Keratinocyte (primary cell): ENCODE measurements at regions not wholly inside any gene's neighbourhood (a gene's known extent, or its start where the extent isn't known, plus 50 kb on each side); places are given as distances from the start of the nearest gene placed in this dataset.

Experiments used
- DNase-seq: peaks from one replicate; pipeline ENCODE4 v3.0.0-alpha.2; 2011; ENCODE audit warnings: low read depth, missing footprints, low spot score
- FAIRE-seq: peaks from 2 replicates; lab custom pipeline; 2011; peaks lifted over from hg19 to GRCh38; lab: Jason Lieb, UNC
- H2AFZ ChIP-seq: 2 replicates; pipeline ENCODE4 v1.6.0; 2012; ENCODE audit warnings: low read length, control low read depth, inconsistent platforms; ENCODE audit not compliant: control insufficient read depth
- H3K27ac ChIP-seq: 2 replicates; pipeline ENCODE4 v1.5.1; 2011; ENCODE audit warnings: low read length; ENCODE audit not compliant: control insufficient read depth, insufficient read depth
- H3K27me3 ChIP-seq: 3 replicates; pipeline ENCODE4 v1.6.0; 2011; ENCODE audit warnings: low read length; ENCODE audit not compliant: control insufficient read depth, insufficient read depth; ENCODE audit errors: extremely low read depth
- H3K36me3 ChIP-seq, 2 experiments: 2 replicates in 1 of 2; 3 replicates in 1 of 2; pipeline ENCODE4 v1.5.1; 2011; ENCODE audit warnings: low read length in 2 of 2, mild to moderate bottlenecking in 1 of 2; ENCODE audit not compliant: control insufficient read depth in 2 of 2, insufficient read depth in 2 of 2; ENCODE audit errors: extremely low read depth in 1 of 2
- H3K4me1 ChIP-seq: 3 replicates; pipeline ENCODE4 v1.5.1; 2011; ENCODE audit warnings: low read length; ENCODE audit not compliant: control insufficient read depth, insufficient read depth; ENCODE audit errors: extremely low read depth
- H3K4me2 ChIP-seq: 3 replicates; pipeline ENCODE4 v1.6.0; 2011; ENCODE audit warnings: low read depth, low read length; ENCODE audit not compliant: control insufficient read depth, insufficient read depth; ENCODE audit errors: extremely low read depth
- H3K4me3 ChIP-seq, 3 experiments: fragments of 200-600 bp in 1 of 3; sonication (generic) in 1 of 3; 2 replicates in 2 of 3; 3 replicates in 1 of 3; pipeline ENCODE4 v1.5.1; 2011 to 2016; ENCODE audit warnings: low read length in 3 of 3, mild to moderate bottlenecking in 3 of 3, control low read depth in 2 of 3, inconsistent platforms in 1 of 3, low read depth in 1 of 3, mixed read lengths in 1 of 3, mixed run types in 1 of 3, moderate library complexity in 1 of 3; ENCODE audit not compliant: control insufficient read depth in 2 of 3, insufficient read depth in 2 of 3; ENCODE audit errors: extremely low read depth in 1 of 3
- H3K79me2 ChIP-seq: 2 replicates; pipeline ENCODE4 v1.6.0; 2012; ENCODE audit warnings: low read length; ENCODE audit not compliant: control insufficient read depth, insufficient read depth
- H3K9ac ChIP-seq: 3 replicates; pipeline ENCODE4 v1.6.0; 2011; ENCODE audit warnings: low read length; ENCODE audit not compliant: control insufficient read depth, insufficient read depth; ENCODE audit errors: extremely low read depth
- H3K9me1 ChIP-seq: 3 replicates; pipeline ENCODE4 v1.6.0; 2011; ENCODE audit warnings: low read length; ENCODE audit not compliant: control insufficient read depth, insufficient read depth; ENCODE audit errors: extremely low read depth
- H3K9me3 ChIP-seq: 2 replicates; pipeline ENCODE4 v1.5.1; 2012; ENCODE audit warnings: low read depth, low read length; ENCODE audit not compliant: control insufficient read depth
- H4K20me1 ChIP-seq: 3 replicates; pipeline ENCODE4 v1.6.0; 2011; ENCODE audit warnings: low read length; ENCODE audit not compliant: control insufficient read depth, insufficient read depth; ENCODE audit errors: extremely low read depth
- EZH2 ChIP-seq: IDR thresholded peaks from one replicate; pipeline ENCODE4 v1.6.1; 2012; ENCODE audit warnings: inconsistent platforms, mild to moderate bottlenecking, low read length, moderate library complexity
- dilution Hi-C: fragments of 300-500 bp; cut with MboI; formaldehyde crosslinking; loops from one replicate; pipeline ENCODE4 v1.7.0; 2020; ENCODE audit warnings: low sequenced_read_pairs; ENCODE audit not compliant: extremely low pct_ligation_motif_present
- TF ChIP-seq, protein P1 (sequence below), 3 experiments: IDR thresholded peaks in 1 of 3; conservative IDR thresholded peaks in 1 of 3; optimal IDR thresholded peaks in 1 of 3; 2 replicates in 2 of 3; 3 replicates in 1 of 3; pipeline versions ENCODE3 to v1.5.1; 2011; ENCODE audit warnings: low read length in 3 of 3, mild to moderate bottlenecking in 3 of 3, moderate library complexity in 2 of 3, control low read depth in 1 of 3, inconsistent platforms in 1 of 3; ENCODE audit not compliant: insufficient read depth in 2 of 3; ENCODE audit errors: extremely low read depth in 1 of 3

DNA sequence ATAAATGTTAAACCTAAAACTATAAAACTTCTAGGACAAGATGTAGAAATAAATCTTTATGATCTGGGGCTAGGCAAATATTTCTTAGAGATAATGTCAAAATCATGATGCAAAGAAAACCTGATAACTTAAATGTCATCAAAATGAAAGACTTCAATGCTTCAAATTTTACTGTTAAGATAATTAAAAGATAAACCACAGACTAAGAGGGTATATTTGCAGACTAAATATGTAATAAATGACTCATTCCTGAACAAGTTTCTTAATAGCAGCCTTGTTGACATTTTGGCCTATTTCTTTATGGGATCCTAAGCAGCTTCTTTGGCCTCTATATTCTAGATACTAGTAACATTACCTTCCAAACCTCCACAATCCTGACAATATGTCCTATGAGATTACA, 2878.3 kb upstream of the PCDH20 start:
- no peak overlapping the region for H2AFZ ChIP-seq
- no peak overlapping the region for H3K4me2 ChIP-seq
- no peak overlapping the region for H3K27ac ChIP-seq
- dilution Hi-C loops = no loop called here
- no peaks in the 10 kb centered on the region for H3K9me3 ChIP-seq
- FAIRE-seq = no peak
- H3K9ac ChIP-seq = no peak overlapping the region
- no peak for DNase-seq
- H3K9me1 ChIP-seq = no peaks in the 10 kb centered on the region
- no peak for TF ChIP-seq EZH2
- TF ChIP-seq, protein P1, sequence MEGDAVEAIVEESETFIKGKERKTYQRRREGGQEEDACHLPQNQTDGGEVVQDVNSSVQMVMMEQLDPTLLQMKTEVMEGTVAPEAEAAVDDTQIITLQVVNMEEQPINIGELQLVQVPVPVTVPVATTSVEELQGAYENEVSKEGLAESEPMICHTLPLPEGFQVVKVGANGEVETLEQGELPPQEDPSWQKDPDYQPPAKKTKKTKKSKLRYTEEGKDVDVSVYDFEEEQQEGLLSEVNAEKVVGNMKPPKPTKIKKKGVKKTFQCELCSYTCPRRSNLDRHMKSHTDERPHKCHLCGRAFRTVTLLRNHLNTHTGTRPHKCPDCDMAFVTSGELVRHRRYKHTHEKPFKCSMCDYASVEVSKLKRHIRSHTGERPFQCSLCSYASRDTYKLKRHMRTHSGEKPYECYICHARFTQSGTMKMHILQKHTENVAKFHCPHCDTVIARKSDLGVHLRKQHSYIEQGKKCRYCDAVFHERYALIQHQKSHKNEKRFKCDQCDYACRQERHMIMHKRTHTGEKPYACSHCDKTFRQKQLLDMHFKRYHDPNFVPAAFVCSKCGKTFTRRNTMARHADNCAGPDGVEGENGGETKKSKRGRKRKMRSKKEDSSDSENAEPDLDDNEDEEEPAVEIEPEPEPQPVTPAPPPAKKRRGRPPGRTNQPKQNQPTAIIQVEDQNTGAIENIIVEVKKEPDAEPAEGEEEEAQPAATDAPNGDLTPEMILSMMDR (optimal IDR thresholded peaks at IDR 0.05 in 1 of 3, IDR thresholded peaks at IDR 0.05 in 1 of 3, conservative IDR thresholded peaks at IDR 0.05 in 1 of 3; ENCODE audit: extremely low read depth in 1 of 3, insufficient read depth in 2 of 3, low read length in 3 of 3) = no peak
- H3K4me1 ChIP-seq = no peaks in the 10 kb centered on the region
- H3K79me2 ChIP-seq = no peaks in the 10 kb centered on the region
- H4K20me1 ChIP-seq = no peaks in the 10 kb centered on the region
- H3K27me3 ChIP-seq = no peaks in the 10 kb centered on the region
- no peaks in the 10 kb centered on the region for H3K36me3 ChIP-seq
- no peak overlapping the region for H3K4me3 ChIP-seq

DNA sequence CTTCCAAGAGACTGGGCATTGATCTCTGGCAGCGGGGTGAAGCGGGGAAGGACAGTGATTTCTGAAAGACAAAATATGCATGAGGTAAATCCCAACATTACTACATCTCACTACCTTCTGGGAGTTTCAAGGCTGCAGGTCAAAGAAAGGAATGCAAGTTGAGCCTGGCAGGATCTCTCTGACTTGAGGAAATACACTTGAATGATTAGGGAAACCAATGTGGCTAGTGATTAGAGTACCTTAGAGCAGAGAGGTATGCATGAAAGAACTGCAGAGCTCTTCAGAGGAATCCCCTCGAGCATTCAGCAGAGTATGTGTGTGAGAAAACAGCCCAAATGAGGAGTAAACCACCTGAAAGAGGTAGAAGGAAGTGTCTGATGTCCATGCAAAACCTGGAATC, 2874.1 kb upstream of the PCDH20 start:
- no peaks in the 10 kb centered on the region for H3K9me3 ChIP-seq
- no peak for TF ChIP-seq EZH2
- TF ChIP-seq, protein P1 (optimal IDR thresholded peaks at IDR 0.05 in 1 of 3, IDR thresholded peaks at IDR 0.05 in 1 of 3, conservative IDR thresholded peaks at IDR 0.05 in 1 of 3; ENCODE audit: extremely low read depth in 1 of 3, insufficient read depth in 2 of 3, low read length in 3 of 3) = no peak
- H3K4me3 ChIP-seq = no peak overlapping the region
- dilution Hi-C loops = no loop called here
- H3K27ac ChIP-seq = no peak overlapping the region
- DNase-seq (no peak), FAIRE-seq (no peak)
- no peaks in the 10 kb centered on the region for H3K36me3 ChIP-seq
- no peak overlapping the region for H3K9ac ChIP-seq
- H3K9me1 ChIP-seq = no peaks in the 10 kb centered on the region
- no peaks in the 10 kb centered on the region for H3K4me1 ChIP-seq
- no peaks in the 10 kb centered on the region for H3K27me3 ChIP-seq
- no peaks in the 10 kb centered on the region for H4K20me1 ChIP-seq
- H2AFZ ChIP-seq = no peak overlapping the region
- H3K4me2 ChIP-seq = no peak overlapping the region
- no peaks in the 10 kb centered on the region for H3K79me2 ChIP-seq
